ENCODE measurements at regions not wholly inside any gene's neighbourhood (a gene's known extent, or its start where the extent isn't known, plus 50 kb on each side); places are given as distances from the start of the nearest gene placed in this dataset.

GRCh38 chr12:90339837-90340236, 615.1 kb downstream of the CCER1 start:
- TF ChIP-seq CTCF (IDR thresholded peaks at IDR 0.05) = no peak
- TF ChIP-seq POLR2A (IDR thresholded peaks at IDR 0.05) = no peak
